ENCODE measurements at regions not wholly inside any gene's neighbourhood (a gene's known extent, or its start where the extent isn't known, plus 50 kb on each side); places are given as distances from the start of the nearest gene placed in this dataset.

DNA sequence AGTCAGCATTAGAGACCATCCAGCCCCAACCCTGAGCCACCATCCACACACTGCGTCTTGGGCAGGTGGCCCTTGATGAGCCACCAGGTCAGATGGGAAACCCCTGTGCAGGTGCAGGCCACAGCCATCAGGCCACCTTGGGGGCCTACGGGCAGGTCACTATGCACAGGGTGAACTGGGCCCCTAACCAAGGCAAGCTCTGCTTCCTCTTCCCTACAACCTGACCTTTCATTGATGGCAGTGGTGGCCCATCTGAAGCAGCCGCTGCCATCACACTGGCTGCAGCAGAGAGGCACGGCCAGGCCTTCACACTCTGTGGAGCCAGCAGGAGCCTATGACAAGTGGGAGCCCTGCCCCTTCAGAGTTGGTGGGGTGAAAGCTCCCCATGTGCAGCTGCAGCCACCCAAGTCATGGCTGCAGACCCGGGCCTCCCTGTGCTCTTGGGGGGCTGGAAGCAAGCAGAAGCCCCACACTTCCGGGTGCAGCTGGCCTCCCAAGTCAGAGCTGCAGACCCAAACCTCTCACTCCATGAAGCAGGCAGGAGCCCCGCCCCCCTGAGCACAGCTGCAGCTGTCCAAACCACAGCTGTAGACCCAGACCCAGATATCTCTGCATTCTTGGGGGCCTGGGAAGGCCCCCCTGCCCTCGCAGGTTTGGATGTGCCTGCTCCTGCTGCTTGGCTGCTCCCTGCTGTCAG is 681.5 kb downstream of the MATN1 start:
- no peak for TF ChIP-seq POLR2A (IDR thresholded peaks at IDR 0.05)
- TF ChIP-seq, protein P1, sequence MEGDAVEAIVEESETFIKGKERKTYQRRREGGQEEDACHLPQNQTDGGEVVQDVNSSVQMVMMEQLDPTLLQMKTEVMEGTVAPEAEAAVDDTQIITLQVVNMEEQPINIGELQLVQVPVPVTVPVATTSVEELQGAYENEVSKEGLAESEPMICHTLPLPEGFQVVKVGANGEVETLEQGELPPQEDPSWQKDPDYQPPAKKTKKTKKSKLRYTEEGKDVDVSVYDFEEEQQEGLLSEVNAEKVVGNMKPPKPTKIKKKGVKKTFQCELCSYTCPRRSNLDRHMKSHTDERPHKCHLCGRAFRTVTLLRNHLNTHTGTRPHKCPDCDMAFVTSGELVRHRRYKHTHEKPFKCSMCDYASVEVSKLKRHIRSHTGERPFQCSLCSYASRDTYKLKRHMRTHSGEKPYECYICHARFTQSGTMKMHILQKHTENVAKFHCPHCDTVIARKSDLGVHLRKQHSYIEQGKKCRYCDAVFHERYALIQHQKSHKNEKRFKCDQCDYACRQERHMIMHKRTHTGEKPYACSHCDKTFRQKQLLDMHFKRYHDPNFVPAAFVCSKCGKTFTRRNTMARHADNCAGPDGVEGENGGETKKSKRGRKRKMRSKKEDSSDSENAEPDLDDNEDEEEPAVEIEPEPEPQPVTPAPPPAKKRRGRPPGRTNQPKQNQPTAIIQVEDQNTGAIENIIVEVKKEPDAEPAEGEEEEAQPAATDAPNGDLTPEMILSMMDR (IDR thresholded peaks at IDR 0.05 in 4 of 5, conservative IDR thresholded peaks at IDR 0.05 in 1 of 5) = no peak

Measured in gastrocnemius medialis (tissue), 4 donors.